Endothelial cell of umbilical vein (primary cell): ENCODE measurements at regions not wholly inside any gene's neighbourhood (a gene's known extent, or its start where the extent isn't known, plus 50 kb on each side); places are given as distances from the start of the nearest gene placed in this dataset.

ENCODE experiments used
- BruUV-seq: library from RNA; stranded (reverse); fragments of 400-500 nt; replicated peaks from 2 replicates; lab custom pipeline; 2021; lab: Mats Ljungman, UMichigan
- CTCF ChIA-PET: fragments of 300-600, 350-600 bp; sonication (Branson Sonifier 250); formaldehyde crosslinking; loops from one replicate; lab custom pipeline; 2021; ENCODE audit warnings: antibody characterized with exemption, inconsistent platforms; lab: Charles Lee
- POLR2A ChIA-PET: fragments of 300-600, 350-600 bp; sonication (Branson Sonifier 250); formaldehyde crosslinking; loops from one replicate; lab custom pipeline; 2021; ENCODE audit warnings: antibody characterized with exemption, inconsistent platforms; lab: Charles Lee
- DNase-seq: peaks from one replicate; pipeline ENCODE4 v3.0.0-alpha.2; 2011; ENCODE audit warnings: low read depth, low spot score
- FAIRE-seq: peaks from 2 replicates; lab custom pipeline; 2011; peaks lifted over from hg19 to GRCh38; lab: Jason Lieb, UNC
- H2AFZ ChIP-seq: 2 replicates; pipeline ENCODE4 v1.6.0; 2012; ENCODE audit warnings: low read depth, low read length, control low read depth, inconsistent platforms
- H3K27ac ChIP-seq: 2 replicates; pipeline ENCODE4 v1.5.1; 2011; ENCODE audit warnings: low read depth, mild to moderate bottlenecking, control low read depth, low read length, moderate library complexity; ENCODE audit not compliant: insufficient read depth
- H3K27me3 ChIP-seq, 2 experiments: 2 replicates each; pipeline versions ENCODE4 v1.6.0 to v1.6.1; 2011; ENCODE audit warnings: low read length in 2 of 2, mixed read lengths in 1 of 2; ENCODE audit not compliant: control insufficient read depth in 2 of 2, insufficient read depth in 2 of 2
- H3K36me3 ChIP-seq, 2 experiments: 2 replicates in 1 of 2; 3 replicates in 1 of 2; pipeline ENCODE4 v1.5.1; 2011; ENCODE audit warnings: low read length in 2 of 2, mild to moderate bottlenecking in 1 of 2, moderate library complexity in 1 of 2; ENCODE audit not compliant: control insufficient read depth in 2 of 2, insufficient read depth in 2 of 2; ENCODE audit errors: extremely low read depth in 1 of 2
- H3K4me1 ChIP-seq: 3 replicates; pipeline ENCODE4 v1.5.1; 2011; ENCODE audit warnings: mild to moderate bottlenecking, low read length; ENCODE audit not compliant: control insufficient read depth, insufficient read depth; ENCODE audit errors: extremely low read depth
- H3K4me2 ChIP-seq: 2 replicates; pipeline ENCODE4 v1.6.1; 2011; ENCODE audit warnings: low read length, control low read depth, mixed read lengths; ENCODE audit not compliant: insufficient read depth
- H3K4me3 ChIP-seq, 3 experiments: fragments of 200-600 bp in 1 of 3; sonication (generic), shearing (Covaris generic) in 1 of 3; replicated peaks in 1 of 3; 2 replicates each; pipeline ENCODE4 v1.5.1; 2011 to 2016; ENCODE audit warnings: control low read depth in 3 of 3, low read length in 3 of 3, mild to moderate bottlenecking in 2 of 3, inconsistent platforms in 1 of 3, low read depth in 1 of 3, moderate library complexity in 1 of 3; ENCODE audit not compliant: insufficient read depth in 1 of 3
- H3K79me2 ChIP-seq: 2 replicates; pipeline ENCODE4 v1.6.0; 2012; ENCODE audit warnings: low read length, inconsistent platforms; ENCODE audit not compliant: control insufficient read depth, insufficient read depth
- H3K9ac ChIP-seq: replicated peaks from 2 replicates; pipeline ENCODE3; 2011; ENCODE audit warnings: low read length, control low read depth; ENCODE audit not compliant: insufficient read depth; ENCODE audit errors: extremely low read depth
- H3K9me1 ChIP-seq: replicated peaks from 3 replicates; pipeline ENCODE4 v1.6.0; 2011; ENCODE audit warnings: mild to moderate bottlenecking, low read length; ENCODE audit not compliant: control insufficient read depth, insufficient read depth; ENCODE audit errors: extremely low read depth
- H3K9me3 ChIP-seq: replicated peaks from 2 replicates; pipeline ENCODE4 v1.5.1; 2012; ENCODE audit warnings: low read length, inconsistent platforms; ENCODE audit not compliant: control insufficient read depth, insufficient read depth
- H4K20me1 ChIP-seq: replicated peaks from 2 replicates; pipeline ENCODE3; 2011; ENCODE audit warnings: mild to moderate bottlenecking, low read length; ENCODE audit not compliant: control insufficient read depth, insufficient read depth; ENCODE audit errors: extremely low read depth
- CTCF ChIP-seq, 2 donors: IDR thresholded peaks; 1 replicate in 1 of 2; 2 replicates in 1 of 2; pipeline ENCODE4 v1.5.1; 2011; ENCODE audit warnings: low read length in 2 of 2, mild to moderate bottlenecking in 2 of 2, moderate library complexity in 2 of 2, control low read depth in 1 of 2, inconsistent platforms in 1 of 2, low read depth in 1 of 2; ENCODE audit not compliant: insufficient read depth in 1 of 2; ENCODE audit errors: extremely low read depth in 1 of 2
- EZH2 ChIP-seq: IDR thresholded peaks from 2 replicates; pipeline ENCODE4 v1.6.1; 2012; ENCODE audit warnings: borderline replicate concordance, low read depth, mild to moderate bottlenecking, moderate library complexity, low read length, inconsistent platforms; ENCODE audit not compliant: severe bottlenecking
- FOS ChIP-seq: IDR thresholded peaks from 2 replicates; pipeline ENCODE4 v1.6.1; 2011; ENCODE audit warnings: mild to moderate bottlenecking, low read length, moderate library complexity, borderline replicate concordance; ENCODE audit not compliant: insufficient read depth
- GATA2 ChIP-seq: IDR thresholded peaks from 2 replicates; pipeline ENCODE4 v1.7.0; 2011; ENCODE audit warnings: low read depth, mild to moderate bottlenecking, moderate library complexity, mixed read lengths, low read length; ENCODE audit not compliant: insufficient read length, insufficient read depth
- JUN ChIP-seq: IDR thresholded peaks from 2 replicates; pipeline ENCODE4 v1.6.1; 2011; ENCODE audit warnings: borderline replicate concordance, low read depth; ENCODE audit not compliant: insufficient read length, insufficient read depth
- MAX ChIP-seq: IDR thresholded peaks from 2 replicates; pipeline ENCODE4 v1.6.1; 2011; ENCODE audit not compliant: insufficient read depth, insufficient read length
- MYC ChIP-seq: IDR thresholded peaks from one replicate; pipeline ENCODE4 v1.6.1; 2011; ENCODE audit warnings: mild to moderate bottlenecking, low read depth, low read length
- POLR2A ChIP-seq: IDR thresholded peaks from 2 replicates; pipeline ENCODE4 v1.6.1; 2012; ENCODE audit warnings: low read depth, mild to moderate bottlenecking, control low read depth, low read length
- POLR2AphosphoS5 ChIP-seq: IDR thresholded peaks from 2 replicates; pipeline ENCODE4 v1.6.1; 2012; ENCODE audit warnings: low read depth, mild to moderate bottlenecking, control low read depth, low read length, moderate library complexity; ENCODE audit not compliant: insufficient read depth
- dilution Hi-C: fragments of 300-500 bp; cut with MboI; formaldehyde crosslinking; loops from one replicate; pipeline ENCODE4 v1.15.0; 2019; ENCODE audit warnings: low sequenced_read_pairs; ENCODE audit not compliant: extremely low pct_ligation_motif_present
- intact Hi-C: fragments of 100-400 bp; cut with micrococcal nuclease; formaldehyde crosslinking; loops from one replicate; pipeline ENCODE4 v1.10.0; 2022

GRCh38 chr15:58346361-58346760 is 85.4 kb upstream of the LIPC start:
- CTCF ChIA-PET, result interaction anchor here (1.2 kb wide), 1 partner anchor 9 kb away, joined by 4 read pairs; no protein-coding TSS in a partner anchor
- Histone ChIP-seq H3K9me1 (no peaks in the 10 kb centered on the region), H3K4me1 (no peaks in the 10 kb centered on the region), H3K79me2 (no peaks in the 10 kb centered on the region), H3K4me3 (no peak overlapping the region), H3K27ac (no peak overlapping the region), H3K4me2 (no peak overlapping the region), H3K9me3 (no peaks in the 10 kb centered on the region), H3K27me3 (peaks cover 4 to 6% of the 10 kb centered on the region in 2 experiments), H2AFZ (no peak overlapping the region), H3K9ac (no peak overlapping the region), H4K20me1 (no peaks in the 10 kb centered on the region), H3K36me3 (no peaks in the 10 kb centered on the region)
- TF ChIP-seq MYC (no peak), EZH2 (no peak), MAX (no peak), FOS (no peak), POLR2A (no peak), POLR2AphosphoS5 (no peak), GATA2 (no peak), JUN (no peak), CTCF (IDR thresholded peaks at IDR 0.05; ENCODE audit: extremely low read depth in 1 of 2, insufficient read depth in 1 of 2, low read depth in 1 of 2, low read length in 2 of 2) (no peak)
- FAIRE-seq (no peak), DNase-seq (no peak)
- POLR2A ChIA-PET, result no interaction called here
- dilution Hi-C loops (no loop called here), intact Hi-C loops (no loop called here)
- no TSS peak for BruUV-seq
